ENCODE measurements at regions not wholly inside any gene's neighbourhood (a gene's known extent, or its start where the extent isn't known, plus 50 kb on each side); places are given as distances from the start of the nearest gene placed in this dataset.

- no peak overlapping the region for H3K27ac ChIP-seq
- H3K27me3 ChIP-seq = no peaks in the 10 kb centered on the region
- no peaks in the 10 kb centered on the region for H3K9me3 ChIP-seq
- no peak for DNase-seq
- H3K9ac ChIP-seq (ENCODE audit: low read depth in 2 of 2, low read length in 2 of 2) = no peak overlapping the region
- no peaks in the 10 kb centered on the region for H3K4me1 ChIP-seq
- no peak overlapping the region for H3K4me3 ChIP-seq
- H3K36me3 ChIP-seq = no peaks in the 10 kb centered on the region
- intact Hi-C loops (cut with DNase I) = no loop called here
- no peak for TF ChIP-seq CTCF (IDR thresholded peaks at IDR 0.05)
Observed at GRCh38 chr2:164080486-164080885, 344.7 kb upstream of the FIGN start.

GRCh38 chr2:164079258-164079657 is 343.4 kb upstream of the FIGN start:
- intact Hi-C loops (cut with DNase I) = no loop called here
- Histone ChIP-seq H3K9me3 (no peaks in the 10 kb centered on the region), H3K4me1 (no peaks in the 10 kb centered on the region), H3K27me3 (no peaks in the 10 kb centered on the region), H3K27ac (no peak overlapping the region), H3K4me3 (no peak overlapping the region), H3K36me3 (no peaks in the 10 kb centered on the region), H3K9ac (ENCODE audit: low read depth in 2 of 2, low read length in 2 of 2) (no peak overlapping the region)
- TF ChIP-seq CTCF (IDR thresholded peaks at IDR 0.05) = no peak
- DNase-seq = no peak

GRCh38 chr2:164078421-164078820 is 342.6 kb upstream of the FIGN start:
- H3K27ac ChIP-seq = no peak overlapping the region
- H3K27me3 ChIP-seq = no peaks in the 10 kb centered on the region
- no peaks in the 10 kb centered on the region for H3K36me3 ChIP-seq
- no peak for TF ChIP-seq CTCF (IDR thresholded peaks at IDR 0.05)
- no peak overlapping the region for H3K4me3 ChIP-seq
- intact Hi-C loops (cut with DNase I) = no loop called here
- DNase-seq = no peak
- H3K4me1 ChIP-seq = no peaks in the 10 kb centered on the region
- no peak overlapping the region for H3K9ac ChIP-seq (ENCODE audit: low read depth in 2 of 2, low read length in 2 of 2)
- H3K9me3 ChIP-seq = no peaks in the 10 kb centered on the region

- no peak for TF ChIP-seq CTCF (IDR thresholded peaks at IDR 0.05)
- Histone ChIP-seq H3K27ac (no peak overlapping the region), H3K36me3 (no peaks in the 10 kb centered on the region), H3K9ac (ENCODE audit: low read depth in 2 of 2, low read length in 2 of 2) (no peak overlapping the region), H3K27me3 (no peaks in the 10 kb centered on the region), H3K4me1 (no peaks in the 10 kb centered on the region), H3K9me3 (no peaks in the 10 kb centered on the region), H3K4me3 (no peak overlapping the region)
- no peak for DNase-seq
- intact Hi-C loops (cut with DNase I) = no loop called here
Observed at GRCh38 chr2:164073101-164074074, 337.6 kb upstream of the FIGN start.

GRCh38 chr2:164069540-164069939 is 333.7 kb upstream of the FIGN start:
- no peak for TF ChIP-seq CTCF (IDR thresholded peaks at IDR 0.05)
- no peak overlapping the region for H3K27ac ChIP-seq
- no peaks in the 10 kb centered on the region for H3K4me1 ChIP-seq
- H3K9me3 ChIP-seq = no peaks in the 10 kb centered on the region
- no peaks in the 10 kb centered on the region for H3K36me3 ChIP-seq
- no peaks in the 10 kb centered on the region for H3K27me3 ChIP-seq
- intact Hi-C loops (cut with DNase I) = no loop called here
- no peak overlapping the region for H3K4me3 ChIP-seq
- H3K9ac ChIP-seq (ENCODE audit: low read depth in 2 of 2, low read length in 2 of 2) = no peak overlapping the region
- DNase-seq = no peak

Measured in colonic mucosa (tissue), 4 donors.